ENCODE measurements at regions not wholly inside any gene's neighbourhood (a gene's known extent, or its start where the extent isn't known, plus 50 kb on each side); places are given as distances from the start of the nearest gene placed in this dataset.

GRCh38 chr7:90025771-90026170 lies 128.5 kb upstream of the STEAP1 start:
- Histone ChIP-seq H3K9me3 (no peaks in the 10 kb centered on the region), H3K36me3 (no peaks in the 10 kb centered on the region), H3K4me1 (no peaks in the 10 kb centered on the region), H3K27me3 (no peaks in the 10 kb centered on the region), H3K27ac (no peak overlapping the region), H3K4me3 (no peak overlapping the region)
- DNase-seq (ENCODE audit: low spot score in 2 of 2) = no peak
- TF ChIP-seq, protein P1, sequence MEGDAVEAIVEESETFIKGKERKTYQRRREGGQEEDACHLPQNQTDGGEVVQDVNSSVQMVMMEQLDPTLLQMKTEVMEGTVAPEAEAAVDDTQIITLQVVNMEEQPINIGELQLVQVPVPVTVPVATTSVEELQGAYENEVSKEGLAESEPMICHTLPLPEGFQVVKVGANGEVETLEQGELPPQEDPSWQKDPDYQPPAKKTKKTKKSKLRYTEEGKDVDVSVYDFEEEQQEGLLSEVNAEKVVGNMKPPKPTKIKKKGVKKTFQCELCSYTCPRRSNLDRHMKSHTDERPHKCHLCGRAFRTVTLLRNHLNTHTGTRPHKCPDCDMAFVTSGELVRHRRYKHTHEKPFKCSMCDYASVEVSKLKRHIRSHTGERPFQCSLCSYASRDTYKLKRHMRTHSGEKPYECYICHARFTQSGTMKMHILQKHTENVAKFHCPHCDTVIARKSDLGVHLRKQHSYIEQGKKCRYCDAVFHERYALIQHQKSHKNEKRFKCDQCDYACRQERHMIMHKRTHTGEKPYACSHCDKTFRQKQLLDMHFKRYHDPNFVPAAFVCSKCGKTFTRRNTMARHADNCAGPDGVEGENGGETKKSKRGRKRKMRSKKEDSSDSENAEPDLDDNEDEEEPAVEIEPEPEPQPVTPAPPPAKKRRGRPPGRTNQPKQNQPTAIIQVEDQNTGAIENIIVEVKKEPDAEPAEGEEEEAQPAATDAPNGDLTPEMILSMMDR (IDR thresholded peaks at IDR 0.05) = no peak
- TF ChIP-seq POLR2AphosphoS5 (IDR thresholded peaks at IDR 0.05) (no peak), POLR2A (IDR thresholded peaks at IDR 0.05) (no peak)
- intact Hi-C loops (cut with DNase I; ENCODE audit: low total_unique reads) = no loop called here

DNA sequence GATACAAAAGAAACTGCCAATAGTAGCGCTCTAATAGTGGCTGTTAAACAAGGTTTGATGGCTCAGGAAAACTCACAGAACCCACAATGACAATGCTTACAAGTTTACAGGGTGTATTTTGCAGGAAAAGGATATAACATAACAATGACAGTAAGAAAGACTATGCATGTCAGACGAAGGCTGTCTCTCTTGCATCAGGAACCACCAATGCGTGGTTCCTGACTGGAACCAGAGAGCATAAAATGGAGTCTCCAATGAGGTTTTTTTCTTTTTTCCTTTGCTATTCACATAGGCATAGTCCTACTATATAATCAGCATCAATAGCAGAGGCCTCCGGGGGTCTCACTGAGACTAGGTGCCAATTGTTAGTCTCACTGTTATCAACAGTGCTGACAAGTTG lies 120.4 kb upstream of the STEAP1 start:
- no peaks in the 10 kb centered on the region for H3K36me3 ChIP-seq
- TF ChIP-seq, protein P1 (IDR thresholded peaks at IDR 0.05) = no peak
- TF ChIP-seq POLR2A (IDR thresholded peaks at IDR 0.05) (no peak), POLR2AphosphoS5 (IDR thresholded peaks at IDR 0.05) (no peak)
- intact Hi-C loops (cut with DNase I; ENCODE audit: low total_unique reads) = no loop called here
- H3K27ac ChIP-seq = no peak overlapping the region
- no peak overlapping the region for H3K4me3 ChIP-seq
- H3K9me3 ChIP-seq = no peaks in the 10 kb centered on the region
- no peaks in the 10 kb centered on the region for H3K4me1 ChIP-seq
- H3K27me3 ChIP-seq = no peaks in the 10 kb centered on the region
- DNase-seq (ENCODE audit: low spot score in 2 of 2) = no peak

DNA sequence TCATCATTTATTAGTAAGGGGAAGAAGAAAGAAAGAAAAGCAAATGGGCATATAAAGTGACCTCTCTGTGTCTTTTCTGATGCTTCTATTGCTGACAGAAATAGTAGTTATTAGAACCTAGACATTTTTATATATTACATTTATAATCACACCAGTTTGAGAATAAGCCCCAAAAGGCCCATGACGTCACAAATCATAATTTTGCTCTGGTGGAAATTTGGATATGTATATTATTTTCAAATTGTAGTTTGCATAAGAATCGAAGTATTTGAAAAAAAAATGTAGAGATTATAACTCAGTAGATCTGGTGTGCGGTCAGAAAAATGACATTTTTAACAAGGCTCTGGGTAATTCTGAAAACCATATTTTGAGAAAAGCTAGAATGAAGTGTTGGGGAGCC lies 101.2 kb upstream of the STEAP1 start:
- Histone ChIP-seq H3K4me1 (no peaks in the 10 kb centered on the region), H3K27ac (no peak overlapping the region), H3K27me3 (no peaks in the 10 kb centered on the region), H3K36me3 (no peaks in the 10 kb centered on the region), H3K9me3 (no peaks in the 10 kb centered on the region), H3K4me3 (no peak overlapping the region)
- TF ChIP-seq POLR2A (IDR thresholded peaks at IDR 0.05) = no peak
- no peak for TF ChIP-seq POLR2AphosphoS5 (IDR thresholded peaks at IDR 0.05)
- TF ChIP-seq, protein P1 (IDR thresholded peaks at IDR 0.05) = no peak
- intact Hi-C loops (cut with DNase I; ENCODE audit: low total_unique reads) = no loop called here
- no peak for DNase-seq (ENCODE audit: low spot score in 2 of 2)

DNA sequence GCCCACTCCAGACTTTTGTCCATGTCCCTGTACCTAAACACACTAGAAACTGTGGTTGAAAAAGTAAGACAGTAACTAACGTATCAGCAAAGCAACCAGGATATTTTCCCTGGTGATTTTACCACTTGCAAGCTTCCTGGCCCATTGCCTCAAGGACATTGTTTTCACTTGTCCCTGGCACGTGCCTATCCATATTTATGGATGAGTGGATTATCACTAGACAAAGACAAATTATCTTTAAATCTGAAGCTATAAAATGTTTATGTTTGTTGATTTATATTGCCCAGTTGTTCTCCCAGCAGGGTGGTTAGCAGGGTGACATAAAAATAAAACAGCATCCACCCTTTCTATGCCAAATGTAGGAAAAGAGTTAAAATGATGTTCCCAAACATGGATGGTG lies 93.2 kb upstream of the STEAP1 start:
- Histone ChIP-seq H3K9me3 (no peaks in the 10 kb centered on the region), H3K4me3 (no peak overlapping the region), H3K27ac (no peak overlapping the region), H3K36me3 (no peaks in the 10 kb centered on the region), H3K27me3 (no peaks in the 10 kb centered on the region), H3K4me1 (no peaks in the 10 kb centered on the region)
- no peak for DNase-seq (ENCODE audit: low spot score in 2 of 2)
- intact Hi-C loops (cut with DNase I; ENCODE audit: low total_unique reads) = no loop called here
- TF ChIP-seq POLR2A (IDR thresholded peaks at IDR 0.05) (no peak), POLR2AphosphoS5 (IDR thresholded peaks at IDR 0.05) (no peak)
- TF ChIP-seq, protein P1 (IDR thresholded peaks at IDR 0.05) = no peak

DNA sequence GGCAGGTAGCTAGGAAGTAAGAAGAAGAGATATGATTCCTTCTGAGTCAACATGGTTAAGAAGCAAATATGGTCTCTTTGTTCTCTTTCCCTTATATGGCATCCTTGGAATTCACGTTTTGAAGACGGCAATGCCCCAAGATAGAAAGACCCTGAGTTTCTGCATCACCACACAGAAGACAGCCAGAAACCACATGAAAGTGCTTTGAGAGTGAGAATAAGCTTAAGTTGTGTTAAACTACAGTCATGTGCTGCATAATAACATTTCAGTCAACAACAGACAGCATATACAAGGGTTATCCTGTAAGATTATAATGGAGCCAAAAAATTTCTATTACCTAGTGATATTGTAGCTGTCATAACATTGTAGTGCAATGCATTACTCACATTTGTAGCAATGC lies 89.9 kb upstream of the STEAP1 start:
- no peak for TF ChIP-seq POLR2A (IDR thresholded peaks at IDR 0.05)
- TF ChIP-seq, protein P1 (IDR thresholded peaks at IDR 0.05) = no peak
- no peak for TF ChIP-seq POLR2AphosphoS5 (IDR thresholded peaks at IDR 0.05)
- Histone ChIP-seq H3K36me3 (no peaks in the 10 kb centered on the region), H3K27me3 (no peaks in the 10 kb centered on the region), H3K27ac (no peak overlapping the region), H3K4me1 (no peaks in the 10 kb centered on the region), H3K9me3 (no peaks in the 10 kb centered on the region), H3K4me3 (no peak overlapping the region)
- DNase-seq (ENCODE audit: low spot score in 2 of 2) = no peak
- intact Hi-C loops (cut with DNase I; ENCODE audit: low total_unique reads) = no loop called here

Measured in breast epithelium (tissue), 4 donors.